Epithelial cell of esophagus (primary cell): ENCODE measurements at regions not wholly inside any gene's neighbourhood (a gene's known extent, or its start where the extent isn't known, plus 50 kb on each side); places are given as distances from the start of the nearest gene placed in this dataset.

Experiments used
- DNase-seq: peaks from one replicate; pipeline ENCODE4 v3.0.0; 2010; ENCODE audit warnings: low read depth
- H3K4me3 ChIP-seq: 2 replicates; pipeline ENCODE4 v1.5.1; 2011; ENCODE audit warnings: mild to moderate bottlenecking, low read length, control low read depth
- CTCF ChIP-seq: IDR thresholded peaks from 2 replicates; pipeline ENCODE4 v1.5.1; 2011; ENCODE audit warnings: low read depth, mild to moderate bottlenecking, low read length, control low read depth, inconsistent platforms; ENCODE audit not compliant: insufficient read depth; ENCODE audit errors: missing control alignments

GRCh38 chr13:33450956-33451709, 165.6 kb upstream of the STARD13 start:
- TF ChIP-seq CTCF: no peak

GRCh38 chr13:33452873-33453517, 167.4 kb upstream of the STARD13 start:
- no peak for DNase-seq
- no peak overlapping the region for H3K4me3 ChIP-seq
- no peak for TF ChIP-seq CTCF

More at GRCh38 chr13:33450956-33451709, 165.6 kb upstream of the STARD13 start:
- H3K4me3 ChIP-seq: no peak overlapping the region
- no peak for DNase-seq

GRCh38 chr13:33453936-33454335, 168.4 kb upstream of the STARD13 start:
- no peak overlapping the region for H3K4me3 ChIP-seq
- peak; percentile 25 for DNase-seq
- TF ChIP-seq CTCF: no peak

- no peak for TF ChIP-seq CTCF
- DNase-seq: no peak
Measured at GRCh38 chr13:33454844-33455705, 169.5 kb upstream of the STARD13 start.

GRCh38 chr13:33459702-33460101, 174.1 kb upstream of the STARD13 start:
- DNase-seq: no peak
- TF ChIP-seq CTCF: no peak
- H3K4me3 ChIP-seq: no peak overlapping the region

More at GRCh38 chr13:33454844-33455705, 169.5 kb upstream of the STARD13 start:
- H3K4me3 ChIP-seq: no peak overlapping the region

GRCh38 chr13:33462109-33462508, 176.6 kb upstream of the STARD13 start:
- no peak overlapping the region for H3K4me3 ChIP-seq
- no peak for TF ChIP-seq CTCF
- DNase-seq: no peak
